SH-SY5Y (cell line): ENCODE measurements at regions not wholly inside any gene's neighbourhood (a gene's known extent, or its start where the extent isn't known, plus 50 kb on each side); places are given as distances from the start of the nearest gene placed in this dataset.

ENCODE experiments used
- GATA2 ChIP-seq: IDR thresholded peaks from 2 replicates; pipeline ENCODE4 v1.6.1; 2011; ENCODE audit warnings: mild to moderate bottlenecking, low read depth, low read length
- GATA3 ChIP-seq: IDR thresholded peaks from 2 replicates; pipeline ENCODE4 v1.6.1; 2011; ENCODE audit warnings: low read depth, mild to moderate bottlenecking, low read length, moderate library complexity

GRCh38 chr21:18170829-18171228 is 73.8 kb upstream of the CHODL start:
- TF ChIP-seq GATA2, result no peak
- no peak for TF ChIP-seq GATA3
